CD4-positive, alpha-beta T cell treated with Interleukin-4 for 4 hours (primary cell): ENCODE measurements at regions not wholly inside any gene's neighbourhood (a gene's known extent, or its start where the extent isn't known, plus 50 kb on each side); places are given as distances from the start of the nearest gene placed in this dataset.

Experiments
- DNase-seq: peaks from one replicate; pipeline ENCODE4 v3.0.0-alpha.2; 2020

DNA sequence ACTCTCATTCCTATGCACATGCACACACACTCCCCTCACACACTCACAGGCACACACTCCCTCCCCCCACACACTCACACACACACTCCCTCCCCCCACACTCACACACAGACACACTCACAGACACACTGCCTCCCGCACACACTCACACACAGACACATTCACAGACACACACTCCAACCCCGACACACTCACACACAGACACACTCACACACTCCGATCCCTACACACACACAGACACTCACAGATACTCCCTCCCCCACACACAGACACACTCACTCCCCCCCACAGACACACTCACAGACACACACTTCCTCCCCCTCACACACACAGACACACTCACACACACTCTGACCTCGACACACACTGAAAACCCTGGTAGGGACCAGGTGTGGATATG, 176.2 kb downstream of the TFAP2C start:
- DNase-seq = no peak

- no peak for DNase-seq
These were observed 176.9 kb downstream of the TFAP2C start for GRCh38 chr20:56805966-56806365.

- no peak for DNase-seq
These were observed 177.9 kb downstream of the TFAP2C start for GRCh38 chr20:56806952-56807517.

GRCh38 chr20:56808117-56808725, 179.1 kb downstream of the TFAP2C start:
- DNase-seq = no peak

DNA sequence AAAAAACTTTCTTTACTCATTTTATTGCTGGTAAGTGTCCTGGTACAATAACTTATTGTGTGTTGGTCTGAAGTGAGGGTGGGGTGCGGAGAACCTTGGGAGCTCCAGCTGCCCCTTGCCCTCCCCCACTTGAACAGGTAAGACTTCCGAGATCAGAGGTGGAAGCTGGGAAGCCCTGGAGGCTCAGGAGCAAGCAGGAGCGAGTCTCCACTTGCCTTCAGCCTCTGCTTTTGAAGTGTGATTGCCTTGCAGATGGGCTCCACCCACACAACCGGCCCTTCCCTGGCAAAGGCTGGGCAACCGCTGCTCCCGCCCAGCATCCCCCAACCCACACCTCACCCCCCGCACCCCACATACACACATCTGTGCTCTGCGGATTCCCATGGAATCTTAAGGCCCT, 179.6 kb downstream of the TFAP2C start:
- DNase-seq = no peak

- DNase-seq = no peak
These were observed 180.6 kb downstream of the TFAP2C start for GRCh38 chr20:56809668-56810067.

GRCh38 chr20:56810141-56810540, 181.0 kb downstream of the TFAP2C start:
- DNase-seq = no peak

DNA sequence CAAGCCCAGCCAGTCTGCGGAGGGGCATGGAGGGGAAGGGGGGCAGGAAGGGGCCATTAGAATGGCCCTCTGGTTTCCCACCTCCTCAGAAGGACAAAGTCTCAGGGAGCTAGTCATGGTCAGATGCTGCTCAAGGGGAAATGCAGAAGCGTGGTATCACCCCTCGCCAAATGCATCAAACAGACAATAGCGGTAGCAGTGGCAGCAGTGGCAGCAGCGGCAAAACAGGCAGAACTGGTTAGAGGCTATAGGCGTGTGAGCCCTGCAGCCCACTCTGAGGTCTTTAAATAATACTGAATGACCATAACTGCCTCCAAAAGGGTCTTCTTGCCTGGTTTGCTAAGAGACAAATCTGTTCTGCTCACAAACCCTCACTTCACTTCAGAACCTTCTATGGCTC, 186.7 kb downstream of the TFAP2C start:
- no peak for DNase-seq

- DNase-seq = no peak
These were observed 187.2 kb downstream of the TFAP2C start for GRCh38 chr20:56816349-56816748.

DNA sequence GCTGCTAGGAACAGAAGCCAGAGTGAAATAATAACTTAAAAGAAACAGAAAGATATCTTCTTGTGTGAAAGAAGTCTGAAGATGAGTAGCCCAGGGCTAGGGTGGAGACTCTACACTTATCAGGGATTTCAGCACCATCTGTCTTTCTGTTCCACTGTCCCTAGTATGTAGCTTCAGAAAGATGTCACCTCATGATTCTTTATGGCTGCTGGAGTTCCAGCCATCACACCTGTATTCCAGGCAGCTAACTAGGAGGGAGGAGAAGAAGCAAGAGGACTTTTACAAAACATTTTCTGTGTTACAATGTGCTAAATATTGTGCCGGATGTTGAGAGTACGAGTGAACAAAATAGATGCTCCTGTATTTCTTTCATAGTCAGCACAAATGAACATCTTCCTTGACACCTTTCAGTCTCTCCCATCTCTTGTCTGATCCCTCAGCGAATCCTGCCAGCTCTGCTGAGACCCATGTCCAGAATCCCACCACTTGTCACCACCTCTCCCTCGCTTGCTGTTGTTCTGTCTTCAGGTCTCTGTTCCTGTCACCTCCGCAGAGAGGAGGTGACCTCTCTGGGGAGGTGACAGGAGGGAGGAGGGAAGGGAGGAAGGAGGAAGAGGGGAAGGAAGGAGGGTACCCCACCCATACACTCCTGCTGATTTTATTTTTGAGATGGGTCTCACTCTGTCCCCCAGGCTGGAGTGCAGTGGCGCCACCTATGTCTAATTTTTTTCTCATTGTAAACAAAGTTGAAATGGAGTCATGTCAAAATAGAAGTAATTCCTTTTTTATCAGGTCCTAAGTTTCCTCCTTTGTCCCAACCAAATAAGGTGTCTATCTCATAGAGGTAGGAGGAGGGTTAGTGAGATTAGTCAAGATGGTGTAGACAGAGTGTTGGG, 188.9 kb downstream of the TFAP2C start:
- DNase-seq = no peak

DNA sequence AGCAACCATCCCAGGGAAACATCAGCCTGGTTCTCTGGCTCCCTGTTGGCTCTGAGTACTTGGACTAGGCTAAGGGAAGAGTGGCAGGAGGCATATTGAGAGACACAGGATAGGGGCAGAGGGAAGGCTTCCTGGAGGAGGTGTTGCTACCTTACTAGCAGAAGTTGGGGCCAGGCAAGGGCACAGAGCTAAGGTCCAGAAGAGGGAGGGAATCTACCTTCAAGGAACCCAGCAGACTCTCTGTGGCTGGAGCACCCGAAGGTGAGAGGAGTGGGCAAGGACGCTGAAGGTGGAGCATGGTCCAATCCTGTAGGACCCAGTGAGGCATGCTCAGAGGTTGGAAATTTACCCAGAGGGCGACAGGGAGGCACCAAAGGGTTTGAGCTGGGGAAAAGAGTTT, 191.9 kb downstream of the TFAP2C start:
- DNase-seq = no peak

DNA sequence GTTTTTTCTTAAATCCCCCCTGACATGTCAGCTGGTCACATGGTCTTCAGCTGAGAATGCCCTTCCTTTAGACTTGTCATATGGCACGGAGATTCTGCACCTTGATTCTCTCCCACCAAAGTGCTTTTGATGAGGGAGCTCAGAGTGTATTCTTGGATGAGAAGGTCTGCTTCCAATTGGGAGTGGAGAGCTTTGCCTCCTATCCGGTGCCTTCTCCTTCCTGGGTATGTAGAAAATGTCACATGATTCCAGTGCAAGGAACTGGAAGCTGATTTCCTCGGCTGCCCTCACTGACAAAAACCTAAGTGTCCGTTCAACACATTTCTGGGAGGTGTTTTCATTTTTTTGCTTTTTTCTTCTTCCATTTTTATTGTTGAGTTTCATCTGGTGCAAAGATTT, 197.2 kb downstream of the TFAP2C start:
- DNase-seq = no peak

- no peak for DNase-seq
These were observed 197.9 kb downstream of the TFAP2C start for GRCh38 chr20:56826705-56827665.

DNA sequence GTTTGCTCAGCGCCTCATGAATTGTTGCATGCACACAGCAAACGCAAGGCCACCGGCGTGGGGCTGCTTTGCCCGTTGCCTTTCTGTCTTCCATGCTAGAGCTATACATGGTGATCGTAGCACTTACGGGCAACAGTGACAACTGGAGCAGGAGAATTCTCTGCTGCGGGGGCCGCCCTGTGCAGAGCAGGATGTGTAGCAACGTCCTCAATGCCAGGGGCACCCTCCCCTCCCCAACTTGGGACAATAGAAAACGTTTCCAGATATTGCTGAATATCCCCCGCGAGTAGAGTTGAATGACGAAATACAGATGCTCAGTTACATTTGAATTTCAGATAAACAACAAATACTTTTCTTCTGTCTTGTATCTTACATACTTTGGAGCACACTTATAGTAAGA, 198.7 kb downstream of the TFAP2C start:
- DNase-seq = no peak

DNA sequence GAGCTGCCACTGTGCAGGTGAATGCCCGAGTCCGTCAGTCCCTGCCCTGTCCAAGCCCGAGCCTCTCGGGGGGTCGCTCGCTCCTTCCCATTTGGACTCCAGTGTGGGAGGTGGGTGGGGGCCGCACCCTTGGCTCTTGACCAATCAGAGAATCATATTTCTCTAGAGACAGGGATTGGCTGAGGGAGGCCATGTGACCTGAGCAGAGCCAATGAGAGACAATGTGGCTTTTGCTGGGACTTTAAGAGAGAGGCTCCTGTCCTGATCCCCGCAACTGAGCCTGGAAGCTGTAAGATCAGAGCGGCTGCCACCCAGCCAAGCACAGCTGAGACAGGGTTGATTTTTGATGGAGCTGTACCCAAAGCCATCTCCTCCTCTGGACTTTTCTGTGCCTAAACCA, 199.3 kb downstream of the TFAP2C start:
- DNase-seq = no peak

DNA sequence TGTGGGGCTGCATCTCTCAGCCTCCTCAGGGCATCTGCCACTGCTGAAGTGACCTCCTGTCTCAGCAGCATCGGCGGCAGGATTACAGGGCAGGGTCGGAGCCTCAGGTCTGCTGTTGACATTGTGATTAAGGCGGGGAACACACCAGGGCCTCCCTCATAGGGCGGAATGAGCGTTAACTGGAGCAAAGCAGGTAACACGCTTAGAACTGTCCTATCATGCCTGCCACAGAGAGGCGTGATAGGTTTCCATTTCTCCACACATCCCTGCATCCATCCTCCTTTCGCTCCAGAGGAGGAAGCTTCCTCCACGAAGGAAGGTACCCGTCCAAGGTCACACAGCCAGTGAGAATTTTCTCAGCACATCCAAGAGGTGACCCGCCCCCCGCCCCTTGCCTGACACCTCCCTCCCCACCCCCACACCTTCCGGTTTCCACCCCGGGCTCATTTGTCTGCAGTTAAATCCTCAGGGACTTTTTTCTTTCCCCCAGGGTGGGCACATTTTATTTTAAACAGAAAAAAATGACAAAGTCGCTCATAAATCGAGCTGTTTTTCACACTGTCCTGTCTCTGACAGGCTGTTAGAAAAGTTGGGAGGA, 200.8 kb downstream of the TFAP2C start:
- no peak for DNase-seq

DNA sequence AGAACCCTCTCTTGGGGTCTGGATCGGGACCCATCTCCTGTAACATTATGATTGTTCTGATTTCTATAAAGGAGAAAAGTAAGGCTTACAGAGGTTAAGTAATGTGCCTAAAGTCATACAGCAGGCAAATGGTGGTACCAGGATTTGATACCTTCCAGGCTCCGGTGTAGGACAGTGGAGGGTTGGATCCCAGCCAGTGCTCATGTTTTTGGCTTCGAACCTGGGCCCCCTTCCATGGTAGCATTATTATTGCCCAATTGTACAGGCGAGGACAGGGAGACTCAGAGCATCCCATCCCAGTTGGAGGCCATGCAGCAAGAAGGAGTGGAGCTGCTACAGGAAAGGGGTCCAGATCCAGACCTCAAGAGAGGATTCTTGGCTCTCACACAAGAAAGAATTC, 202.7 kb downstream of the TFAP2C start:
- DNase-seq = no peak

- DNase-seq = no peak
These were observed 204.3 kb downstream of the TFAP2C start for GRCh38 chr20:56833427-56833826.

DNA sequence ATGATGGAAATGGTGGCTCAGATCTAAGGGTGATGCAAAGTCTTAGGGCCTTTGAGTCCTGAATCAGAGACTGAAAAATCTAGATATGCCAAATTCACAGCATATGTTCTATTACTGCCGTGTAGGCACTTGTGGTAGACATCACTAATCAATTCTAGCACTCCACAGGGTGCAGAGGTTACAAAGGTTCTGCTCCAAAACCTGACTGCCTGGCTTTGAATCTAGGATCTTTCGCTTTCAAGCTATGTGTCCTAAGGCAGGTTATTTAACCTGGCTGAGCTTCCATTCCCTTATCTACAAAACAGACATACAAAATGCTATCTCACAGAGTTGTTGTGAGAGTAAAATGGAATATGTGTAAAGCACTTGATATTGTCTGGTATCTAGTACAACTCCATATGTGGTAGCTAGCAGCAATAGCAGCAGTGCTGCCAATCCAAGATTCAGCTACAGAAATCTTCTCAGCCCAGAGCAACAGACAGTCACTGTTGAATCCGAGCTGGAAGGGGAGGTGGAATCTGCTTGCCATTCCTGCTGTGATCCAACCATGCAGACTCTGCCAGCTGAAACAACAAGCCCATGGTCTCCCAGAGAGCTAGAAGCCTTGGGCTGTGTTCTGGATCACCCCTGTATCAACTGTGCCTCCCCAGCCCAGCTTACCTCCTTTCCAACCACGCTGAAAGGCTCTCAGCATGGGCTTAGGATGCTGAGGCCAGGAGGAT, 206.9 kb downstream of the TFAP2C start:
- DNase-seq = no peak

DNA sequence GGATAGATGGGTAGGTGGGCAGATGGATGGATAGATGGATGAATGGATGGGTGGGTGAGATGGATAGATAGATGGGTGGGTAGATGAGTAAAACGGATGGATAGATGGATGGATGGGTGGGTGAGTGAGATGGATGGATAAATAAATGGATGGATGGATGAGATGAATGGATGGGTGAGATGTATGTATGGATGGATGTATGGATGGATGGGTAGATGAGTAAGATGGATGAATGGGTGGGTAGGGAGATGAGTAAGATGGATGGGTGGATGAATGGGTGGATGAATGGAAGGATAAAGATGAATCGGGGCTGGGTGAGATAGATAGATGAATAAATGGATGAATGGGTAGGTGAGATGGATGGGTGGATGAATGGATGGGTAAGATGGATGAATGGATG, 210.1 kb downstream of the TFAP2C start:
- no peak for DNase-seq

DNA sequence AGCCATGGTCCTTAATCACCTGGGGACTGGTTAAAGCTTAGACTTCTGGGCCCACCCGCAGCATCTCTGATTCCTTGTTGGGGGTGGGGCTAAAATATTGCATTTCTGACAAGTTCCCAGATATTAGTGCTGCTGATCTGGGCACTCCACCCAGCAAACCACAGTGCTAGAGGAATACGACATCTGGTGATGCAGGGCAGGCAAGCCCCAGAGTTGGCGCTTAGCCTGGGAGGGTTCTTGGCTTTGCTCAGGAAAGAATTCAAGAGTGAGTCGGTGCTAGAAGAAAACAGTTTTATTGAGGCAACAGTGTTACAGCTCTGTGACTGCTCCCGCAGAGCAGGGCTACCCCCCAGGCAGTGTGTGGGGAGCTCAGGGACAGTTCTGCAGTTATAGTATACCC, 210.7 kb downstream of the TFAP2C start:
- DNase-seq = no peak

GRCh38 chr20:56840716-56841261, 211.7 kb downstream of the TFAP2C start:
- DNase-seq = no peak
